WTC11 (cell line): ENCODE measurements at regions not wholly inside any gene's neighbourhood (a gene's known extent, or its start where the extent isn't known, plus 50 kb on each side); places are given as distances from the start of the nearest gene placed in this dataset.

ENCODE experiments used
- ATAC-seq: fragments of 200-7000 bp; cut with Tn5 transposase; 2 replicates; pipeline ENCODE4 v1.10.0; 2021; ENCODE audit warnings: mild to moderate bottlenecking, moderate library complexity
- CTCF ChIA-PET: fragments of 300-600 bp; sonication (Branson Sonifier 250); formaldehyde crosslinking; loops from one replicate; lab custom pipeline; 2021; ENCODE audit warnings: antibody characterized with exemption; lab: Charles Lee
- POLR2A ChIA-PET: fragments of 350-600 bp; sonication (Branson Sonifier 250); formaldehyde crosslinking; loops from one replicate; lab custom pipeline; 2021; ENCODE audit warnings: antibody characterized with exemption; lab: Charles Lee
- DNase-seq: peaks from one replicate; pipeline ENCODE4 v3.0.0; 2021; ENCODE audit warnings: low spot score
- H3K27ac Mint-ChIP-seq: 2 replicates; pipeline ENCODE4 v1.8.0; 2021; ENCODE audit warnings: mixed read lengths
- H3K27me3 Mint-ChIP-seq: 2 replicates; pipeline ENCODE4 v1.8.0; 2021; ENCODE audit warnings: low read depth, mild to moderate bottlenecking, moderate library complexity, mixed read lengths
- H3K36me3 Mint-ChIP-seq: 2 replicates; pipeline ENCODE4 v1.8.0; 2021; ENCODE audit warnings: mixed read lengths
- H3K4me1 Mint-ChIP-seq: 2 replicates; pipeline ENCODE4 v1.8.0; 2022; ENCODE audit warnings: mixed read lengths
- H3K4me3 Mint-ChIP-seq: 2 replicates; pipeline ENCODE4 v1.8.0; 2021; ENCODE audit warnings: mild to moderate bottlenecking, moderate library complexity, mixed read lengths
- H3K9me3 Mint-ChIP-seq: 2 replicates; pipeline ENCODE4 v1.8.0; 2021; ENCODE audit warnings: mixed read lengths
- ATF3 ChIP-seq: sonication (generic); formaldehyde crosslinking; conservative IDR thresholded peaks from 2 replicates; pipeline ENCODE4 v1.8.1; 2022; ENCODE audit warnings: mild to moderate bottlenecking, missing genetic modification reagents
- CREB1 ChIP-seq: sonication (generic); formaldehyde crosslinking; IDR thresholded peaks from 2 replicates; pipeline ENCODE4 v1.8.0; 2023; ENCODE audit warnings: mild to moderate bottlenecking, missing genetic modification reagents
- E2F1 ChIP-seq: sonication (generic); formaldehyde crosslinking; IDR thresholded peaks from 2 replicates; pipeline ENCODE4 v1.8.0; 2022; ENCODE audit warnings: mild to moderate bottlenecking, missing genetic modification reagents
- E2F4 ChIP-seq: sonication (generic); formaldehyde crosslinking; IDR thresholded peaks from 2 replicates; pipeline ENCODE4 v1.8.1; 2022; ENCODE audit warnings: low read depth, mild to moderate bottlenecking, moderate library complexity, missing genetic modification reagents, borderline replicate concordance
- E2F5 ChIP-seq: sonication (generic); formaldehyde crosslinking; IDR thresholded peaks from 2 replicates; pipeline ENCODE4 v1.8.1; 2022; ENCODE audit warnings: mild to moderate bottlenecking, moderate library complexity, missing genetic modification reagents
- FOXK1 ChIP-seq: sonication (generic); formaldehyde crosslinking; IDR thresholded peaks from 2 replicates; pipeline ENCODE4 v1.8.0; 2022; ENCODE audit warnings: mild to moderate bottlenecking, moderate library complexity, missing genetic modification reagents
- GTF2I ChIP-seq: fragments of 250-450 bp; sonication (Bioruptor Pico); conservative IDR thresholded peaks from 2 replicates; pipeline ENCODE4 v1.4.0; 2021; ENCODE audit warnings: mild to moderate bottlenecking
- HMGXB4 ChIP-seq: sonication (generic); formaldehyde crosslinking; IDR thresholded peaks from 2 replicates; pipeline ENCODE4 v1.8.1; 2023; ENCODE audit warnings: mild to moderate bottlenecking, moderate library complexity, missing genetic modification reagents
- JUN ChIP-seq: sonication (generic); formaldehyde crosslinking; IDR thresholded peaks from 2 replicates; pipeline ENCODE4 v1.8.0; 2023; ENCODE audit warnings: mild to moderate bottlenecking, missing genetic modification reagents
- MLX ChIP-seq: sonication (generic); formaldehyde crosslinking; IDR thresholded peaks from 2 replicates; pipeline ENCODE4 v1.8.1; 2023; ENCODE audit warnings: mild to moderate bottlenecking, missing genetic modification reagents, moderate library complexity
- NFYB ChIP-seq: sonication (generic); formaldehyde crosslinking; conservative IDR thresholded peaks from 2 replicates; pipeline ENCODE4 v1.8.0; 2022; ENCODE audit warnings: low read depth, missing genetic modification reagents
- PRDM15 ChIP-seq: sonication (generic); formaldehyde crosslinking; IDR thresholded peaks from 2 replicates; pipeline ENCODE4 v1.8.0; 2022; ENCODE audit warnings: missing genetic modification reagents
- SMAD3 ChIP-seq: sonication (generic); formaldehyde crosslinking; IDR thresholded peaks from 2 replicates; pipeline ENCODE4 v1.8.0; 2022; ENCODE audit warnings: missing genetic modification reagents, mild to moderate bottlenecking, borderline replicate concordance
- STAT6 ChIP-seq: sonication (generic); formaldehyde crosslinking; conservative IDR thresholded peaks from 2 replicates; pipeline ENCODE4 v1.8.1; 2023; ENCODE audit warnings: mild to moderate bottlenecking, low read depth, missing genetic modification reagents, moderate library complexity
- TEAD1 ChIP-seq: sonication (generic); formaldehyde crosslinking; IDR thresholded peaks from 2 replicates; pipeline ENCODE4 v1.8.0; 2022; ENCODE audit warnings: mild to moderate bottlenecking, missing genetic modification reagents
- ZBTB21 ChIP-seq: sonication (generic); formaldehyde crosslinking; IDR thresholded peaks from 2 replicates; pipeline ENCODE4 v1.8.1; 2023; ENCODE audit warnings: mild to moderate bottlenecking, missing genetic modification reagents, borderline replicate concordance
- ZNF263 ChIP-seq: sonication (generic); formaldehyde crosslinking; IDR thresholded peaks from 2 replicates; pipeline ENCODE4 v1.8.1; 2022; ENCODE audit warnings: low read depth, mild to moderate bottlenecking, moderate library complexity, missing genetic modification reagents
- ZNF317 ChIP-seq: sonication (generic); formaldehyde crosslinking; IDR thresholded peaks from 2 replicates; pipeline ENCODE4 v1.8.1; 2023; ENCODE audit warnings: low read depth, mild to moderate bottlenecking, moderate library complexity, missing genetic modification reagents, borderline replicate concordance
- ZNF416 ChIP-seq: fragments of 250-450 bp; sonication (Bioruptor Pico); IDR thresholded peaks from 2 replicates; pipeline ENCODE4 v1.9.0; 2021; ENCODE audit warnings: mild to moderate bottlenecking, inconsistent platforms
- ZNF671 ChIP-seq: fragments of 250-450 bp; sonication (Bioruptor Pico); IDR thresholded peaks from 2 replicates; pipeline ENCODE4 v1.8.0; 2021; ENCODE audit warnings: mild to moderate bottlenecking

- Mint-ChIP-seq H3K9me3 (no peaks in the 10 kb centered on the region), H3K27ac (no peak overlapping the region), H3K36me3 (no peaks in the 10 kb centered on the region), H3K4me3 (no peak overlapping the region), H3K27me3 (no peaks in the 10 kb centered on the region), H3K4me1 (peaks cover 20% of the 10 kb centered on the region)
- ChIA-PET CTCF (no interaction called here), POLR2A (no interaction called here)
- no peak for TF ChIP-seq ZBTB21 (CRISPR knock-in tag)
- no peak for TF ChIP-seq E2F1 (CRISPR knock-in tag)
- TF ChIP-seq SMAD3 (CRISPR knock-in tag): no peak
- no peak for TF ChIP-seq ZNF671 (CRISPR knock-in tag)
- TF ChIP-seq FOXK1 (CRISPR knock-in tag): no peak
- DNase-seq (no peak), ATAC-seq (no peak)
These were observed 536.4 kb upstream of the PIK3C3 start for GRCh38 chr18:41418598-41418997.

GRCh38 chr18:41416044-41416443 is 539.0 kb upstream of the PIK3C3 start:
- CTCF ChIA-PET: no interaction called here
- no peak for ATAC-seq
- peaks cover 18% of the 10 kb centered on the region for H3K9me3 Mint-ChIP-seq
- H3K4me1 Mint-ChIP-seq: peaks cover 24% of the 10 kb centered on the region
- H3K4me3 Mint-ChIP-seq: no peak overlapping the region
- H3K27ac Mint-ChIP-seq: no peak overlapping the region
- POLR2A ChIA-PET: no interaction called here
- no peaks in the 10 kb centered on the region for H3K36me3 Mint-ChIP-seq
- DNase-seq: no peak
- H3K27me3 Mint-ChIP-seq: no peaks in the 10 kb centered on the region
- TF ChIP-seq MLX (CRISPR knock-in tag) (no peak), TEAD1 (CRISPR knock-in tag) (no peak), NFYB (CRISPR knock-in tag) (no peak), ATF3 (CRISPR knock-in tag) (no peak), E2F4 (CRISPR knock-in tag) (no peak), JUN (CRISPR knock-in tag) (no peak), E2F5 (CRISPR knock-in tag) (no peak), ZNF317 (no peak), HMGXB4 (no peak), ZNF416 (no peak), CREB1 (CRISPR knock-in tag) (no peak), STAT6 (CRISPR knock-in tag) (no peak), GTF2I (CRISPR knock-in tag) (no peak), PRDM15 (CRISPR knock-in tag) (no peak), ZNF263 (CRISPR knock-in tag) (no peak)
- TF ChIP-seq, all 79 proteins: peak for 0
